ENCODE measurements at regions not wholly inside any gene's neighbourhood (a gene's known extent, or its start where the extent isn't known, plus 50 kb on each side); places are given as distances from the start of the nearest gene placed in this dataset.

DNA sequence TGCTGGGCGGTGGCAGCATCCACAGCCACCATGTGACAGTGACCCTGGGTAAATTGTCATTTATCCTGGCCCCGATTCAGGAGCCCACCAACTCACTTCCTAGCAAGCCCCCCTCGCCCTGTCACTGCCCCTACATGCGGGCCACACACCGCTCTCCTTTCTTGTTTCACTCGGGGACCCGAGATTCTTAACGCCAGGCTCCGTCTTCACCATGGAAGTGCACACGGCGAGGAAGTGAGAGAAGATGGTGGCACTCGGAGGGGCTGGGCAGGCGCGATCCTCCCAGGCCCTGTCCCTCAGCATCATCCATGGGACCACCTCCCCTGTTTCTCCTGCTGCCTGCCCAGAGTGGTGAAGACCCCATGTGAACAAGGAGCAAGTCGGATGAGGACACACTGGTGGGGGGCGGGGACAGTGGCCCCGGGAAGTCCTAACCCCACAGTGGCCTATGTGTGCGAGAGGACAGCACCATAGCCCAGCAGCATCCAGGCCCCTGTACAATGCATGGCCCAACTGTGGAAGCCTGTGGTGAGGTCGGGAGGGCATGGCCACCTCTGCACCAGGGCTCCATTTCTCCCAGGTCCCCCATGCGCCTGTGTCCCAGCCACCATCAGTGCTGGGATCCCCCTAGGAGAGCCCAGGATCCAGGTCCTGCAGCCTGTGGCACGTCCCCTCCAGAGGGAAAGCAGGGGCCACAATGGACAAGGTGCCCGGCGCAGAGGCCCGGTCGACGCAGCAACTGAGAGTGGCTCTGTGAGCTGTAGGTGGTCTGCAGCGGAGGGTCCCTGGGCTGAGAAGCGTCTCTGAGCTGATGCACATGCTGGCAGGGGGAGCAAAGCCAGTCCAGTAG lies 262.8 kb downstream of the BRD1 start:
- TF ChIP-seq, protein P1, sequence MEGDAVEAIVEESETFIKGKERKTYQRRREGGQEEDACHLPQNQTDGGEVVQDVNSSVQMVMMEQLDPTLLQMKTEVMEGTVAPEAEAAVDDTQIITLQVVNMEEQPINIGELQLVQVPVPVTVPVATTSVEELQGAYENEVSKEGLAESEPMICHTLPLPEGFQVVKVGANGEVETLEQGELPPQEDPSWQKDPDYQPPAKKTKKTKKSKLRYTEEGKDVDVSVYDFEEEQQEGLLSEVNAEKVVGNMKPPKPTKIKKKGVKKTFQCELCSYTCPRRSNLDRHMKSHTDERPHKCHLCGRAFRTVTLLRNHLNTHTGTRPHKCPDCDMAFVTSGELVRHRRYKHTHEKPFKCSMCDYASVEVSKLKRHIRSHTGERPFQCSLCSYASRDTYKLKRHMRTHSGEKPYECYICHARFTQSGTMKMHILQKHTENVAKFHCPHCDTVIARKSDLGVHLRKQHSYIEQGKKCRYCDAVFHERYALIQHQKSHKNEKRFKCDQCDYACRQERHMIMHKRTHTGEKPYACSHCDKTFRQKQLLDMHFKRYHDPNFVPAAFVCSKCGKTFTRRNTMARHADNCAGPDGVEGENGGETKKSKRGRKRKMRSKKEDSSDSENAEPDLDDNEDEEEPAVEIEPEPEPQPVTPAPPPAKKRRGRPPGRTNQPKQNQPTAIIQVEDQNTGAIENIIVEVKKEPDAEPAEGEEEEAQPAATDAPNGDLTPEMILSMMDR (conservative IDR thresholded peaks at IDR 0.05) = no peak

DNA sequence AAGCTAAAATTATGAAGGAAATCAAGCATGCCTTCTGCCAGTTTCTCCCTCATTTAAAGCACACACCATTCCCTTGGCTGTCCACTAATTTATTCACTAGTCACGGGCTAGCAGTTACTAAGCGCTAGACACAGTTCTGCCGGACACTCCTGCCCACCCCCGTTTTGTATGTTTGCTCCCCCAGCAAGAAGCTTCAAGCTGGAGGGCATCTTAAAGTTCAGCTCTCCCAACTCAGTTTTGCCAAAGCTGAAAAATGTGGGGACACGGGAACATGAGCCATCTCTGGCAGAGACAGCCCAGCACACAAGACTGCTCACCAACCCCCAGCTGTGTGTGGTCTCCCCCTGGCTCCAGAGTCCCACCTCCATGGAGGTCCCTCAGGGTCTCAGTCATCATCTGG lies 263.6 kb downstream of the BRD1 start:
- TF ChIP-seq, protein P1 (conservative IDR thresholded peaks at IDR 0.05) = no peak
- no peak overlapping the region for H3K27ac ChIP-seq

More for the DNA sequence above, 262.8 kb downstream of the BRD1 start:
- no peak overlapping the region for H3K27ac ChIP-seq

DNA sequence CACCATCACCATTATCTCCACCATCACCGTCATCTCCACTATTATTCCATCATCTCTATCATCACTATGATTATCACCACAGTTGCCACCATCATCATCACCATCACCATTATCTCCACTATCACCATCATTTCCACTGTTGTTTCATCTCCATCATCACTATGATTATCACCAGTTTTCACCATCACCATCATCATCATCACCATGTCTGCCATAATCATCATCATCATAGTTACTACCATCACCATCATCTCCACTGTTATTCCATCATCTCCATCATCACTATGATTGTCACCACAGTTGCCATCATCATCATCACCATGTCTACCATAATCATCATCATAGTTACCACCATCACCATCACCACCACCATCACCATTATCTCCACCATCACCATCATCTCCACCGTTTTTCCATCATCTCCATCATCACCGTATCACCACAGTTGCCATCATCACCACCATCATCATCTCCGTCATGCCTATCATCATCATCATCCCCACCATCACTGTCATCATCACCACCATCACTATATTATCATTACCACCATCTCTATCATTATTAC lies 264.9 kb downstream of the BRD1 start:
- TF ChIP-seq, protein P1 (conservative IDR thresholded peaks at IDR 0.05) = no peak
- H3K27ac ChIP-seq = no peak overlapping the region

DNA sequence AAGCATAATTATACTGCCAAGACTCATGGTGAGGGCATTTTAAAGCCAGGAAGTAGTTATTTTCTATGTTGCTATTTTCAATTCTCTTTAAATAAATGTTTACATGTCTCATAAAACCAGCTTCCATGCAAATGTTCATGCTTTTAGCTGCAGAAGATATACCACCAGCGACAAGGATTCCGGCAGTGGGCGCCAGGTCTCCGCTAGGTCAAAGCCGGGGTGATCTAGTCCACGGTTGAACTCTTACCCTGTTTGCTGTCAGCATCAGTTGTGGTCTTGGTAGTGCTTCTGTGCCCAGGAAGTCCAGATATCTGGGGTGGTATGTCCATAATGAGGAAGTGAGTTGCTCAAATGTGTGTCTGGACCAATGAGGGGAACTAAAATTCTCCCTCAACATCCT lies 265.7 kb downstream of the BRD1 start:
- TF ChIP-seq, protein P1 (conservative IDR thresholded peaks at IDR 0.05) = no peak
- H3K27ac ChIP-seq = no peak overlapping the region

DNA sequence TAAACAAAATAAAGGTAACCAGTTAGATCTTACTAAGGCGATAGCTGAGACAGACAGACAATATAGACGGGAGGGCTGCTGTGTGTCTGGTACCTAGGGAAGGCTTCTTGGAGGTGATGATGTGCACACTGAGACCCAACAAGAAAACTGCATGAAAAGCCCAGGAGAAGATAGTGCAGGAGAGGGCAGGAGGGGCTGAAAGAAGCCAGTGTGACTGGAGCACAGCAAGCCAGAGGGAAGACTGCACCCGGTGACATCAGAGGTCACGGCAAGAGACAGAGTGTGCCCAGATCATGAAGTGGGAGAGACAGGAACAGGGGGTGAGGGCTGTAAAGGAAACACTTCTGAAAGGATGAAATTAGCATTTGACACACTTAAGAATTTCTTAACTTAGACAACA lies 266.3 kb downstream of the BRD1 start:
- TF ChIP-seq, protein P1 (conservative IDR thresholded peaks at IDR 0.05) = no peak
- no peak overlapping the region for H3K27ac ChIP-seq

DNA sequence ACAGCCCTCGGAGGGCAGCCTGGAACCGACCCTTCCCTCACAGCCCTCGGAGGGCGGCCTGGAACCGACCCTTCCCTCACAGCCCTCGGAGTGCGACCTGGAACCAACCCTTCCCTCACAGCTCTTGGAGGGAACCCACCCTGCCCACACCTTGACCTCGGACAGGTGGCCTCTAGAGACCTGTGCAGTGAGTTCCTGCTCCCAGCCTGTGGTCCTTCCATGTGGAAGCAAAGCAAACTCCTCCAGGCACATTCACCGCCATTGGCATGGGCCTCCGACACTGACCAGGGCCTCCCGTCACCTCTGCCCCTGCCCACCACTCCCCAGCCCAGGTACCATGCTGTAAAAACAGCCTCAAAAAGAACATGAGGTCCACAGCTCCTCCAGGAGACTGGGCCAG lies 272.1 kb downstream of the BRD1 start:
- TF ChIP-seq, protein P1 (conservative IDR thresholded peaks at IDR 0.05) = no peak
- H3K27ac ChIP-seq = no peak overlapping the region

DNA sequence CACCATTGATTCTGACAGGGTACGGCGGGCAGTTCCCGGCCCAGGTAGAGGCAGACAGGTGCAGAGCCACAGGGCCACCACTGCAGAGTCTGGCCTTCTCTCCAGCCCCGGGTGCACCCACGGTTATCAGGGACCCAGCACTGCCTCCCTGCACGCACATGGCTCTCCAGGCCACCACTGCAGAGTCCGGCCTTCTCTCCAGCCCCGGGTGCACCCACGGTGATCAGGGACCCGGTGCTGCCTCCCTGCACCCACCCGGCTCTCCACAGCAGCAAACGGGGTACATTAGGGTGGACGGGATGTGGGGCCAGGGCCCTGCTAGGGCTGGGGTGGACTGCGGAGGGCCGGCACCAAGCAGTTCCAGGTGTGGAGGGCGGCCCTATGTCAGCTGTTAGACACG lies 272.9 kb downstream of the BRD1 start:
- no peak overlapping the region for H3K27ac ChIP-seq
- TF ChIP-seq, protein P1 (conservative IDR thresholded peaks at IDR 0.05) = no peak

Data from VCaP (cell line).